Sciatic nerve (tissue), 2 donors: ENCODE measurements at regions not wholly inside any gene's neighbourhood (a gene's known extent, or its start where the extent isn't known, plus 50 kb on each side); places are given as distances from the start of the nearest gene placed in this dataset.
"Not testable (repeated sequence)": the region's sequence is repeated elsewhere in the genome, so short reads cannot be mapped to it uniquely, and the experiment has no call there.

Experiments used
- ATAC-seq: fragments of 200-7000 bp; cut with Tn5 transposase; one replicate; pipeline ENCODE4 v1.9.1; 2020; ENCODE audit warnings: mild to moderate bottlenecking, moderate library complexity
- DNase-seq: peaks from one replicate; pipeline ENCODE4 v3.0.0-alpha.2; 2020; ENCODE audit warnings: low spot score
- intact Hi-C: fragments of 100-400 bp; cut with DNase I; formaldehyde crosslinking; loops from one replicate; pipeline ENCODE4 v1.14.2; 2022
- donor health status: DM: no; HTN: no; CAD: no.
- donor health status: DM: no; HTN: no; CAD: no.

GRCh38 chr4:81326581-81326980 lies 111.6 kb upstream of the PRKG2 start:
- DNase-seq, result no peak
- ATAC-seq, result no peak
- intact Hi-C loops, result loop anchor here (5.0 kb wide), 1 partner anchor 54 kb away; no protein-coding TSS in a partner anchor

DNA sequence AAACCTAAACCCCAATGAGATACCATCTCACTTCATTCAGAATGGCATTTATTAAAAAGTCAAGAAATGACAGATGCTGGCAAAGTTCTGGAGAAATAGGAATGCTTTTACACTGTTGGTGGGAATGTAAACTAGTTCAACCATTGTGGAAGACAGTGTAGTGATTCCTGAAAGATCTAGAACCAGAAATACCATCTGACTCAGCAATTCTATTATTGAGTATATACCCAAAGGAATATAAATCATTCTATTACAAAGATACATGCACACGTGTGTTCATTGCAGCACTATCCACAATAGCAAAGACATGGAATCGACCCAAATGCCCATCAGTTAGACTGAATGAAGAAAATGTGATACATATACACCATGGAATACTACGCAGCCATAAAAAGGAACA lies 109.6 kb upstream of the PRKG2 start:
- ATAC-seq, DNase-seq, intact Hi-C loops: not testable (repeated sequence)

DNA sequence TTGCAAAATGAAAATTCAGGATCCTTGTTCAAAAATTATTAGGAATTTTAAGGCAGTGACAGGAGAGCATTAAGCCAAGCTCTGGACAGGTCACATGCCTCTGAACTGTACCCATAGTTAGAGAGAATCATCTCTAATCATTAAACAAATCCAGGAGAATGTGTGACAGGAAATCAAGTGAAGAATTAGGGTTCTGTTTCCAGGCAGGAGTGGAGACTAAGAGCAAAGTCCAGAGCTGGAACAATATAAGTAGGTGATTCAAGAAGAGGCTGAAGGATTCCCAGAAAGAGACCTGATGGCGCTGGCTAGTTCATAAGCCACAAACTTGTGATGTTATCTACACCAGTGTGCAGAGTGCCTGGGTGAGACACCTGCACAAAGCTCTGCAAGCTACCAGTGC lies 104.6 kb upstream of the PRKG2 start:
- intact Hi-C loops, result no loop called here
- no peak for DNase-seq
- no peak for ATAC-seq

GRCh38 chr4:81314897-81315470 lies 100.0 kb upstream of the PRKG2 start:
- DNase-seq, result no peak
- ATAC-seq, result no peak
- intact Hi-C loops, result no loop called here

GRCh38 chr4:81314196-81314896 lies 99.3 kb upstream of the PRKG2 start:
- DNase-seq (no peak), ATAC-seq (no peak)
- intact Hi-C loops, result no loop called here

DNA sequence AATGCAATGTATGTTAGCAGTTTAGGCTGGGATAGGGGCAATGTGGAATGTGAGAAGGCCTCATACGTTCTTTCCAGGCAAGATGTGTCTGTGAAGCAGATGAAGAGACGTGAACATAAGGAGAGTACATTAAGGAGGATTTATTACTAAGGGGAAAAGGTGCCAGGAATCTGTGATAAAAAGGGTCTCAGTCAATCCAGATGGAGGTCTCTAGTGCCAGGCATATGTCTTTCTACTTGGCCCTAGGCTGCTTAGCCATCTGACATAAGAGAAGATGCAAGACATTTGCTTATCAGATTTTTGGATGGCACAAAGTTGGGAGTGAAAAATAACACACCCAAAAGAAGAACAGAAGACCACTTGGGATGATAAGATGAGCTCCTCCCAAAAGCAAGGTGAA lies 93.0 kb upstream of the PRKG2 start:
- no peak for ATAC-seq
- DNase-seq, result no peak
- intact Hi-C loops, result no loop called here

DNA sequence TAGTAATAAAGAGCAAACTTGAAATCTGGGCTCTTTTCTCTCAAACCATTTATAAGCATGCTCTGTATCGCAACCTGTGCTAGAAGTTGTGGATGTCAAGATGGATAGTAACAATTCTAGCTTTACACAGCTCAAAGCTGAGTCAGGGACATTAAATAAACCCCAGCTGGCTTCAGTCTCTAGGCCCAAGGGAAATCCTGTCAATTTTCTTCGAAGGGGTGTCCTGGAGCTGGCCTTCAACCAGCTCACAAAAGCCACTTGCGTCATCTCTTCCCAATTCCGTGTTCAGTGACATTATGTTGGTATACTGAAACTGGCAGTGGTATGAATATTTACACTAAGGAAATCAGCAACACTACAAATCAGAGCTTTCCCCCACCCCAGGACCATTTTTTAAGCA lies 89.8 kb upstream of the PRKG2 start:
- intact Hi-C loops, result no loop called here
- no peak for ATAC-seq

DNA sequence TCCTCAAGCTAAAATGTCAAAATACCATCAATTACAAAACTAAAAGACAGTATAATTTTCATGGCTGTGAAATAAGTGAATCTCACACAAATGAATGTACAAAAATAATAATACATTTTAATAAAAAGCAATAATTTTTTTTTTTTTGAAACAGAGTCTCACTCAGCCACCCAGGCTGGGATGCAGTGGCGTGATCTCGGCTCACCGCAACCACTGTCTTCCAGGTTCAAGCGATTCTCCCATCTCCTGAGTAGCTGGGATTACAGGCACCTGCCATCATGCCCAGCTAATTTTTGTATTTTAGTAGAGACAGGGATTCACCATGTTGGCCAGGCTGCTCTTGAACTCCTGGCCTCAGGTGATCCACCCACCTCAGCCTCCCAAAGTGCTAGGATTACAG lies 85.3 kb upstream of the PRKG2 start:
- intact Hi-C loops, DNase-seq, ATAC-seq: not testable (repeated sequence)

More for the DNA sequence above, 89.8 kb upstream of the PRKG2 start:
- no peak for DNase-seq

DNA sequence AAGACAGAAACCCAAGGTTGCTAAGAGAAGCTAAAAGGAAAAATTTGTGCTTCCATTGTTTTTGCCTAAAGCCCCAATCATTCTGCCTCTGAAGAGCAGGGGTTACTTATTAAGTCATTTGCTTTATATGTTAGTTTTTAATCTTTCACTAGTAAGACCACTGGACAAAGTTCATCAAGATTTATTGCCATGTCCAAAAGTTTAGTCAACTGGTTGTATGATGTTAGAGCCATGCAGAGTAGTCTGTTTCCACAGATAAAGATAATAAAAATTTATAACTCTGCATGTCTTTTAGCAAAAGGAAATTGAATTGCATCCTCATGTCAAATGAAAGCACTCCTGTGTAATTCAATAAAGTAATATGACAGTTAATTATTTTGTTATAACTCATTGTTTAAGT lies 75.8 kb upstream of the PRKG2 start:
- ATAC-seq (no peak), DNase-seq (no peak)
- intact Hi-C loops, result no loop called here

DNA sequence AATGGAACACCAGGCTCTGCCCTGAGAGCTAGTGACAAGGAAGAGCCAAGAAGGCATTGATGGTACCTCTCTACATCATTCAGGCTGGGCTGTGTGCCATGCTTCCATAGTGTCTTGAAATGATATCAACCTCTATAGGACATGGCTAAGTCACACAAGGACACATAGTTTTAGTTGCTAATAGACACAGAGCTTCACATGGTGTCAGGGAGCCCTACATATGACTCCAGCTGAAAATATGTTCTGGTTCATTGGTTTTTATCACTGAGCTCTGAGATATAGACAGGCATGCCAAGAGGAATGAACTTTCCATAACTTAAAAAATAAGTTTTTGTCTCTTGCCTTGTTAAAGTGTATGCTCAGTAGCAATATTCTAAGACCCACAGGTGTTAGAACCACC lies 72.1 kb upstream of the PRKG2 start:
- intact Hi-C loops, result no loop called here
- no peak for ATAC-seq

DNA sequence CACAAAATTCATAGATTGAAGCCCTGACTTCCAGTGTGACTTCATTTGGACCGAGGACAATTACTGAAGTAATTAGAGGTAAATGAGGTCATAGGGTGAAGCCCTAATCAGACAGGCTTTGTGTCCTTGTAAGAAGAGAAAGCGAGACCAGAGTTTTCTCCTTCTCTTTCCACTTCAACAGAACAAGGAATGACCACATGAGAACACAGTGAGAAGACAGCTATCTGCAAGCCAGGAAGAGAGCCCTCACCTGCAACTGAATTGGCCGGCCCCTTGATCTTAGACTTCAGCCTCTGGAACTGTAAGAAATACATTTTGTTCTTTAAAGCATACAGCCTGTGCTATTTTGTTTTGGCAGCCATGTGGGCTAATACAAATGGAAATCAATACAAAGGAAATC lies 67.1 kb upstream of the PRKG2 start:
- no peak for ATAC-seq

More for the DNA sequence above, 72.1 kb upstream of the PRKG2 start:
- no peak for DNase-seq

DNA sequence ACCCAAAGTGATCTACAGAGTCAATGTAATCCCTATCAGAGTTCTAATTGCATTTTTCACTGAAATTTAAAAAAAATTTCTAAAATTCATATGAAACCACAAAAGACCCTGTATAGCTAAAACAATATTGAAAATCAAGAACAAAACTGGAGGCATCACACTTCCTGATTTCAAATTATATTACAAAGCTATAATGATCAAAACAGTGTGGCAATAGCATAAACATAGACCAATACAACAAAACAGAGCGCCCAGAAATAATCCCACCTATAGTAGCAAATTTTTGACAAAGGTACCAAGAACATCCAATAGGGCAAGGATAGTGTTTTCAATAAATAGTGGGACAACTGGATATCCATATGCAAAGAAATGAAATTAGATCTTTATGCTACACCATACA lies 59.4 kb upstream of the PRKG2 start:
- ATAC-seq (no peak), DNase-seq (no peak)
- intact Hi-C loops, result loop anchor here (5.0 kb wide), 1 partner anchor 53 kb away; no protein-coding TSS in a partner anchor

More for the DNA sequence above, 67.1 kb upstream of the PRKG2 start:
- no peak for DNase-seq
- intact Hi-C loops, result no loop called here

DNA sequence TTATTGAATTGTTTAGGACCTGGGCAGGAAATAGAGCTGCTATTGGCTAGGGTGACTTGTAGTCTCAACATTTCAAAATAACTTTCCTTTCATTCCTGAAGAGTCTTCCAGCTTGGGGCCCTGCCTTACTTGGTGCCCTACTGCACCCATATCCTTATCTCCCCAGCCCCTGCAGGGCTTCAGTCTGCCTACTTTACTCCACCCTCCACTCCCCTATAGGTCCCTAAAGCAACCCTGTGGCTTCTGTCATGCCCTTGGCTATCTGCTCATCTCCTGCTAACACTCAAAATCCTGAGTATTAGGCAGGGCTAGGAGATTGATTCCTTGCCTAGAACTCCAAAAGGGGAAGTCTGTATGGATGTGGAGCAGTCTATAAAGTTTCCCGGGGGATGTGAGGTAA lies 57.6 kb upstream of the PRKG2 start:
- no peak for DNase-seq
- no peak for ATAC-seq
- intact Hi-C loops, result loop anchor here (5.0 kb wide), 1 partner anchor 55 kb away; no protein-coding TSS in a partner anchor
